IMR-90 (cell line): ENCODE measurements at regions not wholly inside any gene's neighbourhood (a gene's known extent, or its start where the extent isn't known, plus 50 kb on each side); places are given as distances from the start of the nearest gene placed in this dataset.

Experiments
- ATAC-seq: fragments of 200-7000 bp; cut with Tn5 transposase; 2 replicates; pipeline ENCODE4 v1.9.1; 2020; ENCODE audit warnings: low read depth, mild to moderate bottlenecking, moderate library complexity
- BruUV-seq: library from RNA; stranded (reverse); fragments of 400-500 nt; replicated peaks from 2 replicates; lab custom pipeline; 2021; lab: Mats Ljungman, UMichigan
- CTCF ChIA-PET: fragments of 300-600 bp; formaldehyde crosslinking; extraction: SDS; loops from one replicate; lab custom pipeline; 2021; ENCODE audit warnings: antibody characterized with exemption; lab: Yijun Ruan, JAX
- POLR2A ChIA-PET: fragments of 300-600 bp; sonication (Branson Sonifier 250); formaldehyde crosslinking; loops from one replicate; lab custom pipeline; 2022; ENCODE audit warnings: antibody characterized with exemption; ENCODE audit not compliant: unreplicated experiment; lab: Charles Lee
- DNase-seq: peaks from one replicate; pipeline ENCODE4 v3.0.0; 2013
- H2AFZ ChIP-seq: replicated peaks from 2 replicates; pipeline ENCODE3; 2013; ENCODE audit warnings: low read length, mild to moderate bottlenecking; ENCODE audit not compliant: poor library complexity
- H2AK5ac ChIP-seq: 2 replicates; pipeline ENCODE4 v1.6.1; 2013; ENCODE audit warnings: low read depth, low read length, inconsistent platforms
- H2AK9ac ChIP-seq: replicated peaks from 2 replicates; pipeline ENCODE3; 2013; ENCODE audit warnings: mild to moderate bottlenecking, low read depth, low read length, moderate library complexity; ENCODE audit not compliant: poor library complexity
- H2BK120ac ChIP-seq: 2 replicates; pipeline ENCODE4 v1.6.1; 2013; ENCODE audit warnings: low read depth, low read length, inconsistent platforms
- H2BK15ac ChIP-seq: 3 replicates; pipeline ENCODE4 v1.6.1; 2013; ENCODE audit warnings: low read depth, low read length, inconsistent platforms
- H2BK20ac ChIP-seq: 2 replicates; pipeline ENCODE4 v1.6.1; 2013; ENCODE audit warnings: low read depth, mild to moderate bottlenecking, inconsistent platforms, low read length, moderate library complexity
- H2BK5ac ChIP-seq: 2 replicates; pipeline ENCODE4 v1.6.1; 2013; ENCODE audit warnings: mild to moderate bottlenecking, low read depth, low read length, inconsistent platforms; ENCODE audit not compliant: poor library complexity, severe bottlenecking
- H3K14ac ChIP-seq: replicated peaks from 2 replicates; pipeline ENCODE4 v1.6.1; 2013; ENCODE audit warnings: low read depth, low read length, inconsistent platforms
- H3K18ac ChIP-seq: 2 replicates; pipeline ENCODE4 v1.6.1; 2013; ENCODE audit warnings: low read depth, low read length, control low read depth
- H3K23ac ChIP-seq: 2 replicates; pipeline ENCODE4 v1.6.1; 2013; ENCODE audit warnings: low read depth, low read length, inconsistent platforms
- H3K27ac ChIP-seq: 2 replicates; pipeline ENCODE4 v1.5.1; 2013; ENCODE audit warnings: mild to moderate bottlenecking, control low read depth, low read length; ENCODE audit not compliant: insufficient read depth
- H3K27me3 ChIP-seq: 2 replicates; pipeline ENCODE4 v1.6.1; 2013; ENCODE audit warnings: low read length; ENCODE audit not compliant: control insufficient read depth, insufficient read depth
- H3K36me3 ChIP-seq: 2 replicates; pipeline ENCODE4 v1.6.1; 2013; ENCODE audit warnings: low read length, mixed read lengths; ENCODE audit not compliant: control insufficient read depth, insufficient read depth
- H3K4ac ChIP-seq: 2 replicates; pipeline ENCODE4 v1.6.1; 2013; ENCODE audit warnings: low read depth, low read length, inconsistent platforms
- H3K4me1 ChIP-seq: 2 replicates; pipeline ENCODE4 v1.6.1; 2013; ENCODE audit warnings: low read length, mixed read lengths; ENCODE audit not compliant: control insufficient read depth, insufficient read depth
- H3K4me2 ChIP-seq: 2 replicates; pipeline ENCODE4 v1.6.1; 2013; ENCODE audit warnings: low read depth, mild to moderate bottlenecking, control low read depth, low read length, moderate library complexity
- H3K4me3 ChIP-seq: 2 replicates; pipeline ENCODE4 v1.5.1; 2013; ENCODE audit warnings: low read depth, mild to moderate bottlenecking, control low read depth, low read length, moderate library complexity; ENCODE audit not compliant: insufficient read depth
- H3K56ac ChIP-seq: 2 replicates; pipeline ENCODE4 v1.6.1; 2013; ENCODE audit warnings: low read length, inconsistent platforms; ENCODE audit not compliant: insufficient read depth; ENCODE audit errors: extremely low read depth
- H3K79me1 ChIP-seq, 2 experiments: 2 replicates each; pipeline ENCODE4 v1.6.1; 2013; ENCODE audit warnings: low read length in 2 of 2, inconsistent platforms in 1 of 2, low read depth in 1 of 2
- H3K9ac ChIP-seq: 2 replicates; pipeline ENCODE4 v1.6.1; 2013; ENCODE audit warnings: low read depth, low read length, control low read depth
- H3K9me1 ChIP-seq: 2 replicates; pipeline ENCODE4 v1.6.1; 2013; ENCODE audit warnings: low read length, inconsistent platforms; ENCODE audit not compliant: insufficient read depth
- H3K9me3 ChIP-seq: 2 replicates; pipeline ENCODE4 v1.6.1; 2013; ENCODE audit warnings: low read length; ENCODE audit not compliant: control insufficient read depth, insufficient read depth
- H4K20me1 ChIP-seq: 2 replicates; pipeline ENCODE4 v1.6.1; 2013; ENCODE audit warnings: low read length, inconsistent platforms; ENCODE audit not compliant: insufficient read depth
- H4K5ac ChIP-seq: 2 replicates; pipeline ENCODE4 v1.6.1; 2013; ENCODE audit warnings: mild to moderate bottlenecking, low read depth, low read length, control low read depth
- H4K8ac ChIP-seq, 2 experiments: 2 replicates each; pipeline ENCODE4 v1.6.1; 2013; ENCODE audit warnings: low read depth in 2 of 2, low read length in 2 of 2, control low read depth in 1 of 2, inconsistent platforms in 1 of 2
- H4K91ac ChIP-seq: 2 replicates; pipeline ENCODE4 v1.6.1; 2013; ENCODE audit warnings: low read depth, low read length, inconsistent platforms; ENCODE audit not compliant: insufficient read depth
- BHLHE40 ChIP-seq: fragments of 150-350 bp; IDR thresholded peaks from 2 replicates; pipeline ENCODE4 v1.6.1; 2016; ENCODE audit warnings: mild to moderate bottlenecking, low read depth, low read length
- CTCF ChIP-seq: conservative IDR thresholded peaks from 2 replicates; pipeline ENCODE4 v1.5.1; 2012; ENCODE audit warnings: mild to moderate bottlenecking, low read depth, low read length, improper control_type of control experiment
- MAZ ChIP-seq: IDR thresholded peaks from 2 replicates; pipeline ENCODE4 v1.6.1; 2012; ENCODE audit warnings: low read depth, mild to moderate bottlenecking, low read length, improper control_type of control experiment, moderate library complexity, borderline replicate concordance
- MXI1 ChIP-seq: IDR thresholded peaks from 2 replicates; pipeline ENCODE4 v1.6.1; 2012; ENCODE audit warnings: low read depth, mild to moderate bottlenecking, low read length, moderate library complexity, borderline replicate concordance
- POLR2A ChIP-seq: IDR thresholded peaks from 2 replicates; pipeline ENCODE4 v1.6.1; 2012; ENCODE audit warnings: mild to moderate bottlenecking, low read depth, low read length
- SMC3 ChIP-seq: fragments of 150-350 bp; IDR thresholded peaks from 2 replicates; pipeline ENCODE4 v1.6.1; 2016; ENCODE audit warnings: low read depth, mild to moderate bottlenecking, antibody characterized with exemption, low read length, moderate library complexity
- USF2 ChIP-seq: fragments of 150-350 bp; IDR thresholded peaks from 2 replicates; pipeline ENCODE4 v1.6.1; 2017; ENCODE audit warnings: mild to moderate bottlenecking, antibody characterized with exemption, low read length, low read depth
- WGBS, 2 experiments: methylation state at CpG; one replicate each; pipeline versions ENCODE4 v1.1.5 to v1.1.7; 2013; ENCODE audit warnings: missing lambda C conversion rate in 2 of 2; ENCODE audit not compliant: insufficient read length in 1 of 2; ENCODE audit errors: extremely low coverage in 2 of 2; 5-methylcytosine and 5-hydroxymethylcytosine counted together
- dilution Hi-C: fragments of 300-500 bp; cut with HindIII; formaldehyde crosslinking; loops from one replicate; pipeline ENCODE4 v1.14.3; 2018; ENCODE audit warnings: low sequenced_read_pairs; ENCODE audit not compliant: unreplicated experiment
- in situ Hi-C: fragments of 300-500 bp; cut with MboI; formaldehyde crosslinking; loops from 3 replicates; pipeline ENCODE4 v1.14.3; 2019; ENCODE audit warnings: low sequenced_read_pairs, inconsistent platforms, mixed read lengths
- intact Hi-C: fragments of 100-400 bp; cut with micrococcal nuclease; formaldehyde crosslinking; loops from 2 replicates; pipeline ENCODE4 v1.10.0; 2022

- H3K4me2 ChIP-seq = no peak overlapping the region
- H3K23ac ChIP-seq = no peak overlapping the region
- H3K9me1 ChIP-seq = no peaks in the 10 kb centered on the region
- H3K4me3 ChIP-seq = no peak overlapping the region
- H2BK5ac ChIP-seq = no peak overlapping the region
- no peak overlapping the region for H2BK120ac ChIP-seq
- no peaks in the 10 kb centered on the region for H3K27me3 ChIP-seq
- no TSS peak for BruUV-seq
- no peak overlapping the region for H3K18ac ChIP-seq
- H3K27ac ChIP-seq = no peak overlapping the region
- H3K79me1 ChIP-seq = no peaks in the 10 kb centered on the region
- H3K9me3 ChIP-seq = peaks cover 55% of the 10 kb centered on the region
- POLR2A ChIA-PET = no interaction called here
- H2AK9ac ChIP-seq = no peak overlapping the region
- no peak overlapping the region for H2BK15ac ChIP-seq
- 69% methylated on average over 5 of the region's 11 CpGs; no CpG with 5 or more reads in 1 of the 2 experiments for WGBS, 2 experiments
- H3K14ac ChIP-seq = no peak overlapping the region
- no peaks in the 10 kb centered on the region for H3K36me3 ChIP-seq
- DNase-seq (no peak), ATAC-seq (no peak)
- no peak overlapping the region for H4K5ac ChIP-seq
- no peak overlapping the region for H3K56ac ChIP-seq
- TF ChIP-seq MAZ = no peak
- TF ChIP-seq CTCF = no peak
- no peak for TF ChIP-seq POLR2A
- no peak for TF ChIP-seq MXI1
- no peak for TF ChIP-seq BHLHE40
- no peak for TF ChIP-seq SMC3
- TF ChIP-seq USF2 = no peak
- H4K8ac ChIP-seq = no peak overlapping the region
- intact Hi-C loops (no loop called here), dilution Hi-C loops (no loop called here), in situ Hi-C loops (no loop called here)
- no peak overlapping the region for H3K4ac ChIP-seq
- no peaks in the 10 kb centered on the region for H4K20me1 ChIP-seq
- no peaks in the 10 kb centered on the region for H3K4me1 ChIP-seq
- H2AFZ ChIP-seq = no peak overlapping the region
- H3K9ac ChIP-seq = no peak overlapping the region
- CTCF ChIA-PET = no interaction called here
- no peak overlapping the region for H4K91ac ChIP-seq
- H2BK20ac ChIP-seq = no peak overlapping the region
- H2AK5ac ChIP-seq = no peak overlapping the region
Measured at GRCh38 chr6:170089963-170090362, 200.9 kb downstream of the DLL1 start.
